Astrocyte (in vitro differentiated cells and primary cell): ENCODE measurements at regions not wholly inside any gene's neighbourhood (a gene's known extent, or its start where the extent isn't known, plus 50 kb on each side); places are given as distances from the start of the nearest gene placed in this dataset.

Experiments
- CTCF ChIP-seq: IDR thresholded peaks from 2 replicates; pipeline ENCODE4 v1.5.1; 2011; ENCODE audit warnings: low read depth, mild to moderate bottlenecking, inconsistent platforms, low read length, moderate library complexity; ENCODE audit not compliant: insufficient read depth
- EZH2 ChIP-seq: IDR thresholded peaks from 2 replicates; pipeline ENCODE4 v1.6.1; 2012; ENCODE audit warnings: mild to moderate bottlenecking, low read length, inconsistent platforms; ENCODE audit not compliant: insufficient read depth

GRCh38 chr5:17713301-17713700 is 79.0 kb downstream of the TAF11L14 start:
- TF ChIP-seq CTCF: no peak
- TF ChIP-seq EZH2: no peak
